GM21390 (cell line): ENCODE measurements at regions not wholly inside any gene's neighbourhood (a gene's known extent, or its start where the extent isn't known, plus 50 kb on each side); places are given as distances from the start of the nearest gene placed in this dataset.

ENCODE experiments used
- ATAC-seq: cut with Tn5 transposase; IDR thresholded peaks from one replicate; pipeline ENCODE4 v1.9.1; 2021; ENCODE audit not compliant: unreplicated experiment

DNA sequence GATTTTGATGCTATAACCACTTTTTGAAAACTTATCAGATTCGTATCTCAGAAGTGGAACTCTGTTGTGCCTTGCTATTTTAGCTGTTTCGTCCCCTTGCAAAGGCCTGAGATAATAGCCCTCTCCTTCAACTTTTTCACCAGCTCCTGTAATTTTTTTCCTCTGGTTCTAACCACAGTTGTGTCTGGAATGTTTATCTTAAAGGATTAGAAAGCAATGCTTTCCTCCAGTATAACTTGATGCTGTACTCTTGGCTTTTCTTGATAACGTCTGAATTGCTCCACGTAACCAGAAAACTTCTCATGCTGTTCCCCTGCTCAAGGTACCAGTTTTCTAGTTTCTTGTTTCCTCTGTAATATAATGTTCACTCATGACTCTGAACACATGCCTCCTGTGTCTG, 209.4 kb downstream of the DTWD2 start:
- no peak for ATAC-seq

- ATAC-seq, result no peak
Measured at GRCh38 chr5:118777189-118777736, 211.1 kb downstream of the DTWD2 start.

GRCh38 chr5:118776755-118777154, 211.6 kb downstream of the DTWD2 start:
- ATAC-seq, result peak; percentile 39

GRCh38 chr5:118775790-118776499, 212.4 kb downstream of the DTWD2 start:
- ATAC-seq, result peak; percentile 57

GRCh38 chr5:118768607-118769175, 219.7 kb downstream of the DTWD2 start:
- no peak for ATAC-seq

DNA sequence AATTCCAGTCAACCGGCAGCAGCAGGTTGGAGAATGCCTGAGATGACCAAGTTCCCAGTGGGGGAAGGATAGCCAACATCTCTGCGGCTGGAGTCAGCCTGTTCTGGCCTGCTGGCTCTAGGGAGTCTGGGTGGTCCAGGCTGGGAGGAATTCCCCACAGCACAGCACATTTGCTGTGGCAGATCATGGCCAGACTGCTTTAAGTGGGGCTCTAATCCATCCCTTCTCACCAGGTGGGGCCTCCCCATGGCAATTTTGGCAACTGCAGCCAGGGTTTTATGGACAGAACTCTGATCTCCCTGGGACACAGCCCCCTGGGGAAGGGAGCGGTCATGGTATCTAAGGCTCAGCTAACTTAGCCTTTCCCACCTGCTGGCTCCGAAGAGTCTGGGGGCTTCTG, 226.1 kb downstream of the DTWD2 start:
- no peak for ATAC-seq

DNA sequence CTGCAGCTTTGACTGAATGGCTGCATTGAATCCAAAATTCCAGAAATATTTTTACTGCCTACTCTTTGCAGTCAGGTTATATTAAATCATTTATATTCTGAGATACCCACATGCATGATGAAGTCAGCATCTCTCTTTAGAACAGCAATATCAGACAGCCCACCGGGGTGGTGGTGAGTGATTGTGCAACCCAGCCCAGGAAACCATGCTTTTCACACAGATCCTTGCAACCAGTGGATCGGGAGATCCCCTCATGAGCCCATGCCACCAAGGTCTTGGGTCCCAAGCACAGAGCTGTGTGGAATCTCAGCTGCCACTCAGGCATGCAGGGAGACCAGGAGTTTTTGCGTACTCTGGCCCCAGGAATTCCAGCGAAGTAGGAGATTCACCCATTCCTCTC, 226.5 kb downstream of the DTWD2 start:
- ATAC-seq, result no peak

DNA sequence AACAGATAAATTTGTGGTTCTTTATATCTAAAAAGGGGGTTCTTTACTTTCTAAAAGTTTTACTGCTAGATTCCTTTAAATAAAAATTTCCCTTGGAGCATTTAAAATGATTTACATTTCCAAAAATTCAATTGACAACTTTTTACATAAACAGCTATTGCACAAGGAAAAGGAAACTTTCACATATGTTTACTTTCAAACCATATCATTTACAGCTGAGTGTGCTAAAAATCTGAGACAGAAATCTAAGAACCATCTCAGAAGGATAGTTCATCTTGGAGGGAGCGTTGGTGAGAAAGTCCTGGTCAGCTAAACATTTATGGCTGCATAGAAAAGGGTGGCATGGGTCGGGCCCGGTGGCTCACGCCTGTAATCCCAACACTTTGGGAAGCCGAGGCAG, 235.4 kb downstream of the DTWD2 start:
- ATAC-seq, result no peak

DNA sequence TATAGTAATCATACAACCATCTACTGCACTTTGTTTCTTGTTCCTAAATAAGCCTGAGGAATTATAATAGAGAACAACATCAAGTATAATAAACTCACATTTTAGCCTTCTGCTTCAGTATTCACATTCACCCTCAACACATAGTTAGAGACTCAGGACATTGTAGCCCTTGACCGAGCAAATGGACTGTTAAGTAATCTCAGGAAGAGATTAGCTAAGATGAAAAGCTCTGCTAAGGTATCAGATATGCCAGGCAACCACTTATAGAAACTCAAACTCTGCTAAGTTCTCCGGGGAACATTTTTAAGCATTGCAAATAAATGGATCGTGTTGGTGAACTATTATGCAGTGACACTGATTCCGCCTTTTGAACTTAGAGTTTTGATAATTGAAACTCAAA, 252.0 kb downstream of the DTWD2 start:
- ATAC-seq, result no peak

DNA sequence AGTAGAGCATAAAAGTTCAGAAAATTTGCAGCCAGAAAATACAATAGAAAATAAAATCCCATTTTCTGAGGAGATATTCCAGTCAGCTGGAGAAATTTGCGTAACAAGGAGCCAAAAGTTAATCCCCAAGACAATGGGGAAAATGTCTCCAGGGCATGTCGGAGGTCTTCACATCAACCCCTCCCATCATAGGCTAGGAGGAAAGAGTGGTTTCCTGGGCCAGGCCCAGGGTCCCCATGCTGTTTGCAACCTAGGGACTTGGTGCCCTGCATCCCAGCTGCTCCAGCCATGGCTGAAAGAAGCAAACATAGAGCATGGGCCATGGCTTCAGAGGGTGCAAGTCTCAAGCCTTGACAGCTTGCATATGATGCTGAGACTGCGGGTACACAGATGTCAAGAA, 255.0 kb downstream of the DTWD2 start:
- no peak for ATAC-seq

- ATAC-seq, result no peak
Measured at GRCh38 chr5:118728191-118728590, 260.2 kb downstream of the DTWD2 start.

DNA sequence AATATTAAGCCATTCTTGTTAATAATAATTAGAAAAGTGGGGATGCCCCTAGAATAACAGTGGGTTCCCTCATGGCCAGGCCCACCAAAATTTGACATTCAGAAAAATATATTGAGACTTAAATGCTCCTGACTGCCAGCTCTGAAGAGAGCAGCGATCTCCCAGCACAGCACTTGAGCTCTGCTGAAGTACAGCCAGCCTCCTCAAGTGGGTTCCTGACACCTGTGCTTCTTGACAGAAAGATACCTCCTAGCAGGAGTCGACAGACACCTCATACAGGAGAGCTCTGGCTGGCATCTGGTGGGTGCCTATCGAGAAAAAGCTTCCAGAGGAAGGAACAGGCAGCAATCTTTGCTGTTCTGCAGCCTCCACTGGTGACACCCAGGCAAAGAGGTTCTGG, 261.5 kb downstream of the DTWD2 start:
- no peak for ATAC-seq

DNA sequence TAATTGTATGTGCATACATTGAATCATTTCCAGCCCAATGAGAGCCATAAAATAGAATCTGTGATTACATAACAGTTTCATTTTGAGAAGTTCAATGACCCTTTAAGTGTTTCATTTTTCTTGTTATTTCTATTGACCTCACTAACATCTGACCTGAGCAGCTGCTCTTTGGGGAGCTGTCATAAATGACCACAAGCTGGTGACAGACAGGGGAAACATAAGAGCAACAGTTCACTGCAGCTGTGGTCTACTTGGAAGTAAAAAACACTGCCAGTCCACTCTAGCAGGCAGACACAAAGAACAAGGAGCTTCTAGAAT, 265.4 kb downstream of the DTWD2 start:
- ATAC-seq, result peak; percentile 63

DNA sequence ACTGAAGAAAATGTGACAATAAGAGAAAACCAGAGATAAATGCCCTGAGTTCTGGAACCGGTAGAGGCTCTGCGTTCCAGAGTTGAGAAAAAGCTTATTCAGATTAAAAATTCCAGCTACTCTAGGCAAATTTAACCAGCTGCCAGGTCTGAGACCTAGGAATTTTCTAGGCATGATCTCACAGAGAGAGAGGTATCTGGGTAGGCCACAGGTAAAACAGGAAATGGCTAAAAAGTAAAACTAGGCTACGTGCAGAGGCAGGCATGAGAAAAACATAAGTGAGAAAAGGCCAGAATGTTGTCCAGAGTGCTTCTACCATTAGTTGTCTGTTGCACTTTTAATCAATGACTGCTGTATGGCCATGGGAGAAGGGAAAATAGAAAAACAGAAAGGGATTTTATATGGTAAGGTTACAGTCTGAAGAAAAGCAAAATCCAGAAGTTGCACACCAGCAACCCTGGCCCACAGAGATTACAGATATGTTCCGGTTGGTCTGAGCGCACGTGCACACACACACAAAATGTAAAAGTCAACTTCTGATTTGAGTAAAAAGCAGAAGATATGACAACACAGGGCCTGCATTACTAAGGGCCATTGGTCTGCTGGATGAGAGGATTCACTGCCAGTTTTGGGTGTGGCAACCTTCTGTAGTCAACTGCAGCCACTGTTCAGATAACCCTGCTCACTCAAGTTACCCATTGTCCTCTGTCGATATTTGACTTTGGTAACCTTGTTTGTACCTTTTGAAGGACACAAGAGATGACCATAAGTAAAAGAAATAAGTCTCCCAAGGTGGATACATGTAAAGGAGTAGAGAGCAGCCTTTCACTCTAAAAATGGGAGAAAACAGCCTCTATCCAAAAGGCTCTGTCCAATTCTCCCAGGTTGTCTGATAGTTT, 266.0 kb downstream of the DTWD2 start:
- peak; percentile 48 for ATAC-seq

GRCh38 chr5:118711727-118712126, 276.6 kb downstream of the DTWD2 start:
- no peak for ATAC-seq

GRCh38 chr5:118705959-118706667, 282.2 kb downstream of the DTWD2 start:
- ATAC-seq, result no peak

DNA sequence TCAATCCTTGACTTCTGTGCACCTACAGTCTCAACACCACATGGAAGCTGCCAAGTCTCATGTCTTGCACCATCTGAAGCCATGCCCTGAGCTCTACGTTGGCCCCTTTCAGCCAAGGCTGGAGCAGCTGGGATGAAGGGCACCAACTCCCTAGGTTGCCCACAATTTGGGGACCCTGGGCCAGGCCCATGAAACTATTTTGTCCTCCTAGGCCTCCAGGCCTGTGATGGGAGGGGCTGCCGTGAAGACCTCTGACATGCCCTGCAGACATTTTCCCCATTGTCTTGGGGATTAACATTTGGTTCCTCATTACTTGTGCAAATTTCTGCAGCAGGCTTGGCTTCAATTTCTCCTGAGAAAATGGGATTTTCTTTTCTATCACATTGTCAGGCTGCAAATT, 285.1 kb downstream of the DTWD2 start:
- ATAC-seq, result no peak

GRCh38 chr5:118701791-118702190, 286.6 kb downstream of the DTWD2 start:
- no peak for ATAC-seq

DNA sequence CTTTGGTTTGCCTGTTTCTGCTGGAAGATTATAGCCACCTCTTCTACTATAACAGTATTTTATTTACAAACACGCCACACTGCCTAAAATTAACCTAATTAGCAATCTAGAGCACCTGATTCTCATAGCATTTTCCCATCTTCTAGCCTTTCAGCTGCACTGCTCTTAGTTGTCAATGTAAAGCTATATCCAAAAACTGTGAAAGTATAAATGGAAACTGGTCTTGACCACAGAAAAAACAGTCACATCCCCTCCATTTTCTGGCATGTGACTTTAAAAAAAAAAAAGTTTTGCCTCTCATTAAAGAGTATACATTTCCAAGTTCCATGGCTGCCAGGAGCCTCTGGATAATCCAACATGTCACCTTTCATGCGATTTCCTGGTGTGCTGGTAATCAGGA, 287.8 kb downstream of the DTWD2 start:
- no peak for ATAC-seq

DNA sequence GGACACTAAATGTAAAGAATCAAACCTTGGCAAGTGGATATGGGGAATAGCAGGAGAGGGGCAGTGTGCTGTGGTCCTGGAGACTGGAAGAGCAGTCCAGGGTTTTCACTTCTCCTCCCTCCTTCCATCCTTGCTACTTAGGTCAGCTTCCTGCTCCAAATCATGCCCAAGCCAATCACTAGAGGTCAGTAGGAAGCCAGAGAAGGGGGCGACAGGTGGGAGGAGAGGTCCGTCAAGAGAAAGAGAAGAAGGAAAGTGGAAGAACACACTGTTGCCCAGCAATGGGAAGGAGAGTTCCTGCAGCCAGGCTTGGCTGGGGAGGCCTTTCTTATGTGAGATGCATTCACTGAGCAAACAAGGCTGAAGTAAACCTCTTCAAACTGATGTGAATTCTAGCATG, 289.6 kb downstream of the DTWD2 start:
- no peak for ATAC-seq

DNA sequence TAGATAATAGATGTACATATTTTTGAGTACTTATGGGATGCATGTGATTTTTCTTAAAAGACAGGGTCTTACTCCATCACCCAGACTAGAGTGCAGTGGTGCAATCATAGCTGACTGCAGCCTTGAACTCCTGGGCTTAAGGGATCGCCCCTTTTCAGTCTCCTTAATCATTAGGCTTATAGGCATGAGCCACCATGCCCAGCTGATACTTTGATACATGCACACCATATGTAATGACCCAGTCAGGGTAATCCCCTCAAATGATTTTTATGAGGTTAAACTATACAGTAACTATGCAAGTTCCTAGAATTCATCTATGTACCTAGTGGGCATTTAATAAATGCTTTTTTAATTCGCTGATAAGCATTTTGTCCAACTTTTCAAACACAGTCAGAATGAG, 292.3 kb downstream of the DTWD2 start:
- ATAC-seq, result no peak
